Central memory CD8-positive, alpha-beta T cell (primary cell): ENCODE measurements at regions not wholly inside any gene's neighbourhood (a gene's known extent, or its start where the extent isn't known, plus 50 kb on each side); places are given as distances from the start of the nearest gene placed in this dataset.

ENCODE experiments used
- ATAC-seq: fragments of 150-1000 bp; cut with Tn5 transposase; replicated peaks from 2 replicates; pipeline ENCODE4 v1.10.0; 2022; ENCODE audit warnings: mild to moderate bottlenecking, moderate FRiP score, moderate number of reproducible peaks; ENCODE audit not compliant: poor library complexity, severe bottlenecking; ENCODE audit errors: extremely low read depth
- DNase-seq, 2 donors: peaks; one replicate each; pipeline ENCODE4 v3.0.0; 2021; ENCODE audit warnings: low spot score in 2 of 2
- H3K27ac Mint-ChIP-seq: one replicate; pipeline ENCODE4 v1.8.0; 2022; ENCODE audit warnings: low read depth, mild to moderate bottlenecking, moderate library complexity, mixed read lengths
- H3K27me3 Mint-ChIP-seq: one replicate; pipeline ENCODE4 v1.8.0; 2022; ENCODE audit warnings: mixed read lengths
- H3K36me3 Mint-ChIP-seq: one replicate; pipeline ENCODE4 v1.8.0; 2022; ENCODE audit warnings: mild to moderate bottlenecking, moderate library complexity, mixed read lengths; ENCODE audit not compliant: insufficient read depth
- H3K4me1 Mint-ChIP-seq: one replicate; pipeline ENCODE4 v1.8.0; 2022; ENCODE audit warnings: mixed read lengths
- H3K4me3 Mint-ChIP-seq: one replicate; pipeline ENCODE4 v1.8.0; 2022; ENCODE audit warnings: mild to moderate bottlenecking, moderate library complexity, mixed read lengths
- H3K9me3 Mint-ChIP-seq: one replicate; pipeline ENCODE4 v1.8.0; 2022; ENCODE audit warnings: mixed read lengths

DNA sequence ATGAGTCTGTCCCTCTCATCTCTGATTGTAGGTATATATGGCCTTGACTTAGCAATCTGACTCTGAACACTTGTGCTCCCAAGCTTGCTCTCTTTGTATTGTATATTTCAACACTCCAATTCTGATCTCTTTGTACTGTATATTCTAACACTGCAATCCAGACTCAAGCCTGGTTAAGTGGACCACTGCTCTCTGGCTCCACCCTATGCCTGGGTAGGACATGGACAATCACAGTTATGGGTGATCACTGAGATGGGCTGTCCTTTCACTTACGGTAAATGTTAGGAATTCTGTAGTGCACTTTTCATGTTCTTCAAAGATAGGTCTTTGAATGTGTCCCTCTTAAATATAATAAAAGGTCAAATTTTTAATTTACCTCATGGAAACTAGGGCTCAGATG, 165.1 kb downstream of the TLR4 start:
- Mint-ChIP-seq H3K4me1 (no peaks in the 10 kb centered on the region), H3K36me3 (no peaks in the 10 kb centered on the region), H3K4me3 (no peak overlapping the region), H3K9me3 (no peaks in the 10 kb centered on the region), H3K27ac (no peak overlapping the region), H3K27me3 (peaks cover 35% of the 10 kb centered on the region)
- no peak for DNase-seq
- no peak for ATAC-seq

DNA sequence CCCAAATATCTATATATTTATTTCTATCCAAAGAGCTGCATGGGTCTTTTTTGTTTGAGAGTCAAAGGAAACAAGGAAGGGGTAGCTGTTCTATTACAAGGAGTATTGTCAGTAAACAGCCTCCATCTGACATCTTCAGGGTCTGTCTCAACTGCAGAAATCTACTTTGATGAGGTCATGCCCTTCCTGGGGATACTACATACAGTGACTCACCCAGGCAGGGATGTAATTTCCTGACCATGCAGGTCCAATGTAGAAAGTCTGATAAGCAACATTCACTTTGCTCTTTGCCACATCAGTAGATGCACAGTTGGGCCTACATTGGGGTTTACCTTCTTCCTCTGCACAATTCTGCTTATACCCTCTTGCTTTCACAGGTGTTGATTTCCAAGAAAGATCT, 165.5 kb downstream of the TLR4 start:
- no peak overlapping the region for H3K4me3 Mint-ChIP-seq
- H3K27me3 Mint-ChIP-seq = peaks cover 36% of the 10 kb centered on the region
- no peaks in the 10 kb centered on the region for H3K4me1 Mint-ChIP-seq
- DNase-seq (no peak), ATAC-seq (no peak)
- no peaks in the 10 kb centered on the region for H3K9me3 Mint-ChIP-seq
- H3K36me3 Mint-ChIP-seq = no peaks in the 10 kb centered on the region
- H3K27ac Mint-ChIP-seq = no peak overlapping the region

- Mint-ChIP-seq H3K4me1 (no peaks in the 10 kb centered on the region), H3K27ac (no peak overlapping the region), H3K36me3 (no peaks in the 10 kb centered on the region), H3K27me3 (peaks cover 42% of the 10 kb centered on the region), H3K4me3 (no peak overlapping the region), H3K9me3 (no peaks in the 10 kb centered on the region)
- ATAC-seq = no peak
- no peak for DNase-seq
Observed at GRCh38 chr9:117873664-117874063, 169.5 kb downstream of the TLR4 start.

DNA sequence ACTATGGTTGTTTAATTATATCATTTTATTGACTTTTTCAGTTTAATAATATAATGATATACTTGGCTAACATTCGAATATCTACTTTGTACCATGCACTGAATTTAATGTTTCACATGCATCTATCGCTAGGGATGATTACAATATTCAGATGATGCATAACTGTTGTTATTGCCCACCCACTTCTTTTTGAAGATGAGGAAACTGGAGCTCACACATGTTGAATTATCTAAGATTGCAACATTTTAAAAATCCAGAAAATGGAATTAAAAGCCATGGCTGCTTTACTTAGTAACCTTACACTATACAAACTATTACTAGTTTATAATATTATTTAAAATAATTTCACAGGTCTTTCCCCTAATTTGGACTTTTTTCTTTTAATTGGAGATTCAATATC, 171.7 kb downstream of the TLR4 start:
- H3K9me3 Mint-ChIP-seq = no peaks in the 10 kb centered on the region
- no peak overlapping the region for H3K27ac Mint-ChIP-seq
- no peaks in the 10 kb centered on the region for H3K36me3 Mint-ChIP-seq
- H3K4me3 Mint-ChIP-seq = no peak overlapping the region
- no peaks in the 10 kb centered on the region for H3K4me1 Mint-ChIP-seq
- no peak for DNase-seq
- H3K27me3 Mint-ChIP-seq = peaks cover 42% of the 10 kb centered on the region
- no peak for ATAC-seq

DNA sequence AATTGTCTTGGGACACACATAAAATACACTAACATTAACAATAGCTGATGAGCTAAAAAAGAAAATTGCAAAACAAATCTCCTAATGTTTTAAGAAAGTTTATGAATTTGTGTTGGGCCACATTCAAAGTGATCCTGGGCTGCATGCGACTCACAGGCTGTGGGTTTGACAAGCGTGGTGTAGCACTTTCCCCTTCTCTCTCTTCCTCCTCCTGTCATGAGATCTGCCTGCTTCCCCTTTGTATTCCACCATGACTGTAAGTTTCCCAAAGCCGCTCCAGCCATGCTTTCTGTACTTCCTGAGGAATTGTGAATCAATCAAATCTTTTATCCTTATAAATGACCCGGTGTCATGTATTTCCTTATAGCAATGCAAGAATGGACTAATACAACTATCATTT, 178.0 kb downstream of the TLR4 start:
- Mint-ChIP-seq H3K36me3 (no peaks in the 10 kb centered on the region), H3K27ac (no peak overlapping the region), H3K9me3 (no peaks in the 10 kb centered on the region), H3K4me3 (no peak overlapping the region), H3K4me1 (no peaks in the 10 kb centered on the region), H3K27me3 (peaks cover 18% of the 10 kb centered on the region)
- no peak for DNase-seq
- ATAC-seq = no peak

- peaks cover 7% of the 10 kb centered on the region for H3K27me3 Mint-ChIP-seq
- H3K9me3 Mint-ChIP-seq = no peaks in the 10 kb centered on the region
- no peak for DNase-seq
- no peak overlapping the region for H3K27ac Mint-ChIP-seq
- no peak overlapping the region for H3K4me3 Mint-ChIP-seq
- H3K36me3 Mint-ChIP-seq = no peaks in the 10 kb centered on the region
- ATAC-seq = no peak
- no peaks in the 10 kb centered on the region for H3K4me1 Mint-ChIP-seq
Observed at GRCh38 chr9:117886616-117887015, 182.4 kb downstream of the TLR4 start.

- Mint-ChIP-seq H3K4me3 (no peak overlapping the region), H3K4me1 (no peaks in the 10 kb centered on the region), H3K27ac (no peak overlapping the region), H3K27me3 (peaks cover under 1% of the 10 kb centered on the region), H3K36me3 (no peaks in the 10 kb centered on the region), H3K9me3 (no peaks in the 10 kb centered on the region)
- ATAC-seq (no peak), DNase-seq (no peak)
Observed at GRCh38 chr9:117887383-117887782, 183.2 kb downstream of the TLR4 start.

DNA sequence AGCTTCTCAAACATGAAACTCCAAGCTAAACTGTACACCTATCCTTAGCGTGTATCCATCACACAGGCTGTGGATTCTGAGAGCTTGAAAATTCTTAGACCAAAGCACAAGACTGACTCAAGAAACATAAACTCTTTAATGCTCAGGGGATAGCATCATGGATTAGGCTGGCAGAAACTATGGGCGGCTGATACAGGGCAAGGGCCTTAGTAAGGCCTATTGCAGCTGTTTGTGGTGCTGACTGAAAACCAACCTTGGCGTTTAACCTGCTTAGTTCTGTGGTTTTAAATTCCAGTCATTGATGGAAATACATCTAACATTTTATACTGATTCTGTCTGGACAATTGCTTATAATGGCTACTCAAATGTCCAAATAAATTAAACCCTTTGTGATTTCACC, 183.7 kb downstream of the TLR4 start:
- H3K27ac Mint-ChIP-seq = no peak overlapping the region
- no peaks in the 10 kb centered on the region for H3K9me3 Mint-ChIP-seq
- no peaks in the 10 kb centered on the region for H3K4me1 Mint-ChIP-seq
- H3K36me3 Mint-ChIP-seq = no peaks in the 10 kb centered on the region
- no peak for ATAC-seq
- no peak overlapping the region for H3K4me3 Mint-ChIP-seq
- no peaks in the 10 kb centered on the region for H3K27me3 Mint-ChIP-seq
- no peak for DNase-seq

GRCh38 chr9:117903453-117903852, 199.2 kb downstream of the TLR4 start:
- Mint-ChIP-seq H3K27me3 (peaks cover 34% of the 10 kb centered on the region), H3K36me3 (no peaks in the 10 kb centered on the region)

GRCh38 chr9:117906763-117907162, 202.6 kb downstream of the TLR4 start:
- ATAC-seq (no peak), DNase-seq (no peak)
- no peak overlapping the region for H3K27ac Mint-ChIP-seq
- no peaks in the 10 kb centered on the region for H3K36me3 Mint-ChIP-seq
- H3K27me3 Mint-ChIP-seq = peaks cover 48% of the 10 kb centered on the region
- H3K4me1 Mint-ChIP-seq = no peaks in the 10 kb centered on the region
- no peak overlapping the region for H3K4me3 Mint-ChIP-seq
- H3K9me3 Mint-ChIP-seq = peaks cover 21% of the 10 kb centered on the region

More at GRCh38 chr9:117903453-117903852, 199.2 kb downstream of the TLR4 start:
- H3K27ac Mint-ChIP-seq = no peak overlapping the region
- no peak overlapping the region for H3K4me3 Mint-ChIP-seq
- ATAC-seq (no peak), DNase-seq (no peak)
- no peaks in the 10 kb centered on the region for H3K4me1 Mint-ChIP-seq
- peaks cover 9% of the 10 kb centered on the region for H3K9me3 Mint-ChIP-seq

DNA sequence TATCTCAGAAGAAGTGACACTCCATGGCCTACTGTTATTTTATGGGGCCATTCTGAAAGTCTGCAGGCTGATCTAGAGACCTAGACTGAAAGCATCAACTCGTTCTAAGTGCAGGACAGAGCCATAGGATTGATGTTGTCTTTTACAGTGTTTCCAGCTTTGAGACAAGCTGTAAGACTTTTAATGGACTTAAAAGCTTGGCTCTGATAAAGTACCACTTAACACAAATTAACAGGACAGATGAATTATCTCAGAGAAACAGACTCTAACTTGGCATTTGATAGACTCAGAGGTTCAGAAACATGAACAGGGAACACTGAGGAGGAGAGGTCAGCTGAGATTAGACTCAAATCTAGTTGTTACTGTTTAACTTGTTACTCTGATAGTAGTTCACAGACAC, 203.2 kb downstream of the TLR4 start:
- Mint-ChIP-seq H3K36me3 (no peaks in the 10 kb centered on the region), H3K27ac (no peak overlapping the region), H3K4me1 (no peaks in the 10 kb centered on the region), H3K9me3 (peaks cover 21% of the 10 kb centered on the region), H3K27me3 (peaks cover 48% of the 10 kb centered on the region), H3K4me3 (no peak overlapping the region)
- ATAC-seq (no peak), DNase-seq (no peak)

DNA sequence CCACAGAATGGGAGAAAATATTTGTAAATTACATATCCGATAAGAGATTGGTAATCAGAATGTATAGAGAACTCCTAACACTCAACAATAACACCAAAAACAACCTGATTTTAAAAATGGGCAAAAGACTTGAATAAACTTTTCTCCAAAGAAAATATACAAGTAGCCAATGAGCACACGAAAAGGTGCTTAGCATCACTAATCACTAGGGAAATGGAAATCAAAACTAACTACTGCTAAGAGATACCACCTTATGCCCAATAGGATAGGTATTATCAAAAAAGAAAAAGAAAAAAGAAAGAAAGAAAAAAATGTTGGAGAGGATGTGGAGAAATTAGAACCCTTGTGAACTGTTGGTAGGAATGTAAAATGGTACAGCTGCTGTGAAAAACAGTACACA, 212.1 kb downstream of the TLR4 start:
- ATAC-seq (no peak), DNase-seq (no peak)
- Mint-ChIP-seq H3K4me3 (no peak overlapping the region), H3K9me3 (peaks cover 8% of the 10 kb centered on the region), H3K27me3 (peaks cover 2% of the 10 kb centered on the region), H3K27ac (no peak overlapping the region), H3K4me1 (no peaks in the 10 kb centered on the region), H3K36me3 (no peaks in the 10 kb centered on the region)

- Mint-ChIP-seq H3K9me3 (peaks cover 5% of the 10 kb centered on the region), H3K27ac (no peak overlapping the region), H3K4me1 (no peaks in the 10 kb centered on the region), H3K4me3 (no peak overlapping the region), H3K27me3 (no peaks in the 10 kb centered on the region), H3K36me3 (no peaks in the 10 kb centered on the region)
- DNase-seq (no peak), ATAC-seq (no peak)
Observed at GRCh38 chr9:117917873-117918272, 213.7 kb downstream of the TLR4 start.

DNA sequence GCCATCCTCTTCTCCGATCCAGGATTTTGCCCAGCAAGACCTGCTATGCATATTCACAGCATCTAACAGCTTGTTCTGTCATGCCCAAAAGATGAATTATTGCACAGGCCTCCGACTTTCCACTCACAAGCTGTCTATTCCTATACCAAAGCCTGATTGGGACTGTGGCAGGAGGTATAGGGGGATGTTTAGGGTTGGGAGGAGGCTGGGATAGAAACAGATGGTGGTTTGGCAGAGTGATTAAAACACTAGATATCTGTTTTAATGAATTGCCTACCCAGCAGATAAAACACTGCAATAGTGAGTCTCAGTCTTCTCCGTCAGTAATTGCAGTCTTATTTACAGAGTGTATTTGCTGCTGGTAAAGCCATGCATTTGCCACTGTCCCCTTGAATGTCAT, 215.3 kb downstream of the TLR4 start:
- Mint-ChIP-seq H3K9me3 (peaks cover 5% of the 10 kb centered on the region), H3K27ac (no peak overlapping the region), H3K4me3 (no peak overlapping the region), H3K4me1 (no peaks in the 10 kb centered on the region), H3K27me3 (no peaks in the 10 kb centered on the region), H3K36me3 (no peaks in the 10 kb centered on the region)
- DNase-seq (no peak), ATAC-seq (no peak)
